AG09309 (cell line): ENCODE measurements at regions not wholly inside any gene's neighbourhood (a gene's known extent, or its start where the extent isn't known, plus 50 kb on each side); places are given as distances from the start of the nearest gene placed in this dataset.

ENCODE experiments used
- DNase-seq: peaks from one replicate; pipeline ENCODE4 v3.0.0-alpha.2; 2010; ENCODE audit warnings: low read depth
- H3K4me3 ChIP-seq: 2 replicates; pipeline ENCODE4 v1.5.1; 2011; ENCODE audit warnings: mild to moderate bottlenecking, low read depth, low read length, moderate library complexity; ENCODE audit not compliant: control insufficient read depth
- CTCF ChIP-seq: IDR thresholded peaks from 2 replicates; pipeline ENCODE4 v1.5.1; 2011; ENCODE audit warnings: mild to moderate bottlenecking, low read depth, low read length, inconsistent platforms; ENCODE audit not compliant: insufficient read depth, control insufficient read depth; ENCODE audit errors: missing control alignments

GRCh38 chr1:215472723-215473122, 94.4 kb upstream of the KCTD3 start:
- H3K4me3 ChIP-seq: no peak overlapping the region
- DNase-seq: no peak
- no peak for TF ChIP-seq CTCF

GRCh38 chr1:215473943-215474342, 93.2 kb upstream of the KCTD3 start:
- TF ChIP-seq CTCF: no peak
- peak; percentile 43 for DNase-seq
- no peak overlapping the region for H3K4me3 ChIP-seq

DNA sequence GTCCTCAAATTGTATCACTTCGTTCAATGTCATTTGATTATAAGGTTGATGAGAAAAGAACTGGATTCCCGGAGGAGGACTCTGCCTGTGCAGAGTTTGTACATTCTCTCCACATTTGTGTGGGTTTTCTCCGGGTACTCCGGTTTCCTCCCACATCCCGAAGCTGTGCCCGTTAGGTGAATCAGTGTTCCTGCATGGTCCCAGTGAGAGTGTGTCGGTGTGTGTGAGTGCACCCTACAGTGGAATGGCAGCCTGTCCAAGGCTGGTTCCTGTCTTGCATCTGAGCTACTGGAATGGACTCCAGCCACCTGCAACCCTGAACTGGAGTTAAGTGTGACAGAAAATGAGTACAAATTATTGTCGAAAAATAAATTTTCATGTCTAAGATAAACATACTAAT, 92.2 kb upstream of the KCTD3 start:
- TF ChIP-seq CTCF: no peak
- no peak for DNase-seq
- no peak overlapping the region for H3K4me3 ChIP-seq

DNA sequence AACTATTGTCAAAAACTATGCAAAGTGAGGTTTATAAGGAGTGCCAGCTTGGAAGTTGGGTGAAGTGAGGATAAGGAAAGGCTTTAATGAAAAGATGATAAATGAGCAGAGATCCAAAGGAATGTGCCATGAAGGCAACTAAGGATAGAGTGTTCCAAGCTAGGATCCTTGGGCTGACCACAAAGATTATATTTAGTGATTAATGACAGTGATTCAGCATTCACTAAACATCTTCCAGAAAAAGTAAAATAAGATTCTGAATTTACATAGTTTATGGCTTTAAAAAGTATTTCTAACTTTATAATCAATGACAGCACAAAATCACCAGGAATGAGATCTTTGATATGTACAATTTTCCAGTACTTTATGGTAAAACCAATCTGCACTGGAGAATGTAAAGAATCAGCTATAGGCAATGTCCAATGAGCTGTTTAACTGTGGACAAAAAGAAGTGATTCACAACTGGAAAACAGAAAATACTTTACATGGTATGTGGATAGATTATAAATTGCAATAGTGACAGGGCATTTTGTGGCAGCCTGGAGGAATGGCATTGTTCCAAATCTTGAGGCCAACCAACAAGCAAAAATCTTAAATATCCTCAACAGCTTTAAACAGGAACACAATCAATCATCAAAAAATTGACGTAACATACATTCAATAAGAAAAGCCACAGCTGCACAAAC, 91.2 kb upstream of the KCTD3 start:
- no peak overlapping the region for H3K4me3 ChIP-seq
- TF ChIP-seq CTCF: no peak
- peak; percentile 79 for DNase-seq

DNA sequence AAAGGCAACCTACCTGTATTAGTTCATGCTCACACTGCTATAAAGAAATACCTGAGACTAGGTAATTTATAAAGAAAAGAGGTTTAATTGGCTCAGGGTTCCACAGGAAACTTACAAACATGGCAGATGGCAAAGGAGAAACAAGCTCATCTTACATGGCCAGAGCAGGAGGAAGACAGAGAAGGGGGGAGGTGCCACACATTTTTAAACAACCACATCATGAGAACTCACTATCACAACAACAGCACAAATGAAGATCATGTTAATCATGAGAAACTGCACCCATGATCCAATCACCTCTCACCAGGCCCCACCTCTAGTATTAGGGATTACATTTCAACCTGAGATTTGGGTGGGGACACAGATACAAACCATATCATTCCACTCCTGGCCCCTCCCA, 90.6 kb upstream of the KCTD3 start:
- no peak overlapping the region for H3K4me3 ChIP-seq
- TF ChIP-seq CTCF: no peak
- peak; percentile 5 for DNase-seq

GRCh38 chr1:215477632-215478031, 89.5 kb upstream of the KCTD3 start:
- no peak for DNase-seq
- no peak overlapping the region for H3K4me3 ChIP-seq
- TF ChIP-seq CTCF: no peak
